HEK293 (cell line): ENCODE measurements at regions not wholly inside any gene's neighbourhood (a gene's known extent, or its start where the extent isn't known, plus 50 kb on each side); places are given as distances from the start of the nearest gene placed in this dataset.

Source experiments
- ZNF184 ChIP-seq: fragments of 450-650 bp; IDR thresholded peaks from 2 replicates; pipeline ENCODE4 v1.5.1; 2018; ENCODE audit warnings: missing biosample characterization, mild to moderate bottlenecking, missing genetic modification characterization
- ZNF510 ChIP-seq: fragments of 450-650 bp; formaldehyde crosslinking; IDR thresholded peaks from 2 replicates; pipeline ENCODE4 v1.5.1; 2018; ENCODE audit warnings: mild to moderate bottlenecking, missing genetic modification characterization, missing biosample characterization; ENCODE audit not compliant: insufficient replicate concordance

DNA sequence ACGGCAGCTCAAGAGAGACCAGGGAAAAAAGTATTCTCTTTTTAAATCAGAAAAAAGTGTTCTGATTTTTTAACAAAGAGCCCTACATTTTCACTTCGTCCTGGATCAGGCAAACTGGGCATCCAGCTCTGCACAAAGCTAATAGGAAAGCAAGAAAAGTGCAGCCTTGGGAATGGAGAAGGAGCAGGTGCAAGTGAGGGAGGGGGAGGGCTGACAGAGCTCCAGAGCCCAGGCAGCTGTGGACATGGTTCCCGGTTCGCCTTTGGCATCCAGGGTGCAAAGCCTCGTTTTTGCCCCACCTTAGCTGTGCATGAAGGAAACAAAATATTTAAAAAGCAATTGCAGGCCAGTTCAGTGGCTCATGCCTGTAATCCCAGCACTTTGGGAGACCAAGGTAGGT, 82.2 kb downstream of the FAM124B start:
- no peak for TF ChIP-seq ZNF184
- TF ChIP-seq ZNF510 (tag by site-specific recombination): no peak
